MM.1S (cell line): ENCODE measurements at regions not wholly inside any gene's neighbourhood (a gene's known extent, or its start where the extent isn't known, plus 50 kb on each side); places are given as distances from the start of the nearest gene placed in this dataset.

Source experiments
- EZH2 ChIP-seq: fragments of 300-600 bp; sonication (generic); optimal IDR thresholded peaks from 2 replicates; pipeline ENCODE3; 2017; ENCODE audit warnings: low read depth, mild to moderate bottlenecking, antibody characterized with exemption, low read length, mixed read lengths
- TF ChIP-seq, protein P1 (sequence below): fragments of 300-600 bp; sonication (generic); IDR thresholded peaks from 2 replicates; pipeline ENCODE4 v1.5.1; 2016; ENCODE audit warnings: antibody characterized with exemption, low read length, mixed read lengths

DNA sequence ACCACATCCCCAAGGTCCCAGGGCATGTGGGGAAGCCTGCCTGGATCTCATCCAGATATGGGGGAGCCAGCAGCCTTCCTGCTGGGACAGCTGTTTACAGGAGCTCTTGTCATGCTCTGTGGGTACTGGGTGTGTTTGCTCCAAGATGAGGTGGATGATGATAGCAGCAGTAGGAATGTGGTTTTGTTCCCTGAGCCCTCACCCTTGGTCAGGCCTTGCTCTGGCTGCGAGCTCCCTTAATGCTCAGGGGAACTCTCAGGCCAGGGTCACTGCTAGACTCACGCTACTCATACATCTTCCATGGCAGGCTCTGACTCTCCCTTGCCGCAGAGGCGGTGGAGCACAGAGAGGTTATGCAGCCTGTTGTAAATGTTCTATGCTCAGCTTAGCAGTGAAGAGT is 990.3 kb downstream of the AACS start:
- no peak for TF ChIP-seq EZH2
- TF ChIP-seq, protein P1, sequence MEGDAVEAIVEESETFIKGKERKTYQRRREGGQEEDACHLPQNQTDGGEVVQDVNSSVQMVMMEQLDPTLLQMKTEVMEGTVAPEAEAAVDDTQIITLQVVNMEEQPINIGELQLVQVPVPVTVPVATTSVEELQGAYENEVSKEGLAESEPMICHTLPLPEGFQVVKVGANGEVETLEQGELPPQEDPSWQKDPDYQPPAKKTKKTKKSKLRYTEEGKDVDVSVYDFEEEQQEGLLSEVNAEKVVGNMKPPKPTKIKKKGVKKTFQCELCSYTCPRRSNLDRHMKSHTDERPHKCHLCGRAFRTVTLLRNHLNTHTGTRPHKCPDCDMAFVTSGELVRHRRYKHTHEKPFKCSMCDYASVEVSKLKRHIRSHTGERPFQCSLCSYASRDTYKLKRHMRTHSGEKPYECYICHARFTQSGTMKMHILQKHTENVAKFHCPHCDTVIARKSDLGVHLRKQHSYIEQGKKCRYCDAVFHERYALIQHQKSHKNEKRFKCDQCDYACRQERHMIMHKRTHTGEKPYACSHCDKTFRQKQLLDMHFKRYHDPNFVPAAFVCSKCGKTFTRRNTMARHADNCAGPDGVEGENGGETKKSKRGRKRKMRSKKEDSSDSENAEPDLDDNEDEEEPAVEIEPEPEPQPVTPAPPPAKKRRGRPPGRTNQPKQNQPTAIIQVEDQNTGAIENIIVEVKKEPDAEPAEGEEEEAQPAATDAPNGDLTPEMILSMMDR = no peak
